ENCODE measurements at regions not wholly inside any gene's neighbourhood (a gene's known extent, or its start where the extent isn't known, plus 50 kb on each side); places are given as distances from the start of the nearest gene placed in this dataset.

GRCh38 chr2:131754929-131755720 is 227.4 kb downstream of the CCDC74A start:
- TF ChIP-seq, protein P1, sequence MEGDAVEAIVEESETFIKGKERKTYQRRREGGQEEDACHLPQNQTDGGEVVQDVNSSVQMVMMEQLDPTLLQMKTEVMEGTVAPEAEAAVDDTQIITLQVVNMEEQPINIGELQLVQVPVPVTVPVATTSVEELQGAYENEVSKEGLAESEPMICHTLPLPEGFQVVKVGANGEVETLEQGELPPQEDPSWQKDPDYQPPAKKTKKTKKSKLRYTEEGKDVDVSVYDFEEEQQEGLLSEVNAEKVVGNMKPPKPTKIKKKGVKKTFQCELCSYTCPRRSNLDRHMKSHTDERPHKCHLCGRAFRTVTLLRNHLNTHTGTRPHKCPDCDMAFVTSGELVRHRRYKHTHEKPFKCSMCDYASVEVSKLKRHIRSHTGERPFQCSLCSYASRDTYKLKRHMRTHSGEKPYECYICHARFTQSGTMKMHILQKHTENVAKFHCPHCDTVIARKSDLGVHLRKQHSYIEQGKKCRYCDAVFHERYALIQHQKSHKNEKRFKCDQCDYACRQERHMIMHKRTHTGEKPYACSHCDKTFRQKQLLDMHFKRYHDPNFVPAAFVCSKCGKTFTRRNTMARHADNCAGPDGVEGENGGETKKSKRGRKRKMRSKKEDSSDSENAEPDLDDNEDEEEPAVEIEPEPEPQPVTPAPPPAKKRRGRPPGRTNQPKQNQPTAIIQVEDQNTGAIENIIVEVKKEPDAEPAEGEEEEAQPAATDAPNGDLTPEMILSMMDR (conservative IDR thresholded peaks at IDR 0.05 in 1 of 2, IDR thresholded peaks at IDR 0.05 in 1 of 2; ENCODE audit: low read depth in 1 of 2, low read length in 2 of 2): no peak
- TF ChIP-seq EZH2 (IDR thresholded peaks at IDR 0.05; ENCODE audit: low read length, missing control alignments): no peak

All from fibroblast of lung (primary cell).